PFSK-1 (cell line): ENCODE measurements at regions not wholly inside any gene's neighbourhood (a gene's known extent, or its start where the extent isn't known, plus 50 kb on each side); places are given as distances from the start of the nearest gene placed in this dataset.

Experiments
- FOXP2 ChIP-seq: optimal IDR thresholded peaks from 2 replicates; pipeline ENCODE3; 2011; ENCODE audit warnings: borderline replicate concordance, control low read depth, inconsistent platforms; ENCODE audit not compliant: insufficient read depth; ENCODE audit errors: extremely low read length, extremely low read depth
- POLR2AphosphoS5 ChIP-seq: IDR thresholded peaks from 2 replicates; pipeline ENCODE4 v1.6.1; 2012; ENCODE audit warnings: low read depth, mild to moderate bottlenecking, control low read depth, low read length, moderate library complexity
- SIN3A ChIP-seq: IDR thresholded peaks from 2 replicates; pipeline ENCODE4 v1.6.1; 2012; ENCODE audit warnings: mild to moderate bottlenecking, low read length, moderate library complexity, borderline replicate concordance; ENCODE audit not compliant: insufficient read depth
- TAF1 ChIP-seq: IDR thresholded peaks from 2 replicates; pipeline ENCODE4 v1.6.1; 2012; ENCODE audit warnings: low read length, control low read depth, borderline replicate concordance; ENCODE audit not compliant: insufficient read depth
- TF ChIP-seq, protein P1 (sequence below), 2 experiments: IDR thresholded peaks; 2 replicates each; pipeline versions ENCODE4 v1.6.1 to v1.8.0; 2011 to 2012; ENCODE audit warnings: low read depth in 2 of 2, low read length in 2 of 2, control low read depth in 1 of 2, inconsistent platforms in 1 of 2, mild to moderate bottlenecking in 1 of 2, moderate library complexity in 1 of 2; ENCODE audit not compliant: insufficient read depth in 1 of 2

DNA sequence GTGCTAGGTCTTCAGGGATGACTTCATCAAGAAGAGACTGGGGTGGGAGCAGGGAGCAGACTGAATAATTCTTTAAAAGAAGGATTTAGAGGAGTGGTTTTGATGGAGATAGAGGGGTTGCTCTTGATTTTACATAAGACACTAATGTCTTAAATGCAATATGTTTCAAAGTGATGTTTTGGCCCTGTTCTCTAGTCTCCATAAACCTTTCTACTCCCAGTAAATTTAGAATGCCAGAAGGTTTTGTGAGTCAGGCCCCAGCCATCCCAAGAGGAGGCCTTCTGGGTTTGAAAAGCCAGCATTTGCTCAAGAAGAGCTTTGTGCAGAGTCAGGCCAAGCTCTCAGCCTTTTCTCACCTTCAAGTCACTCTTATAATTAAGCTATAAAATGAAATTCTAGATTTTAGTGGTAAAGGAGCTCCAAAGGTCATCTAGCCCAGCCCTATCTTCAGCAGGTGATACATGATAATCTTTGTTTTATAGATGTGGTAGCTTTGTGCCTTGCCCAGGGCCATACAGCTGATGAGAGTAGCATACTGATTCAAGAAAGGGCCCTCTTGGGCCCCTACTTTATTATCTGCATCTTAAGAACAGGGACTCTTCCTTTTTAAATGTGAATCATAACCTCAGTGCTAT lies 122.8 kb upstream of the MTNR1B start:
- TF ChIP-seq POLR2AphosphoS5, result no peak
- TF ChIP-seq SIN3A, result no peak
- no peak for TF ChIP-seq FOXP2
- TF ChIP-seq, protein P1, sequence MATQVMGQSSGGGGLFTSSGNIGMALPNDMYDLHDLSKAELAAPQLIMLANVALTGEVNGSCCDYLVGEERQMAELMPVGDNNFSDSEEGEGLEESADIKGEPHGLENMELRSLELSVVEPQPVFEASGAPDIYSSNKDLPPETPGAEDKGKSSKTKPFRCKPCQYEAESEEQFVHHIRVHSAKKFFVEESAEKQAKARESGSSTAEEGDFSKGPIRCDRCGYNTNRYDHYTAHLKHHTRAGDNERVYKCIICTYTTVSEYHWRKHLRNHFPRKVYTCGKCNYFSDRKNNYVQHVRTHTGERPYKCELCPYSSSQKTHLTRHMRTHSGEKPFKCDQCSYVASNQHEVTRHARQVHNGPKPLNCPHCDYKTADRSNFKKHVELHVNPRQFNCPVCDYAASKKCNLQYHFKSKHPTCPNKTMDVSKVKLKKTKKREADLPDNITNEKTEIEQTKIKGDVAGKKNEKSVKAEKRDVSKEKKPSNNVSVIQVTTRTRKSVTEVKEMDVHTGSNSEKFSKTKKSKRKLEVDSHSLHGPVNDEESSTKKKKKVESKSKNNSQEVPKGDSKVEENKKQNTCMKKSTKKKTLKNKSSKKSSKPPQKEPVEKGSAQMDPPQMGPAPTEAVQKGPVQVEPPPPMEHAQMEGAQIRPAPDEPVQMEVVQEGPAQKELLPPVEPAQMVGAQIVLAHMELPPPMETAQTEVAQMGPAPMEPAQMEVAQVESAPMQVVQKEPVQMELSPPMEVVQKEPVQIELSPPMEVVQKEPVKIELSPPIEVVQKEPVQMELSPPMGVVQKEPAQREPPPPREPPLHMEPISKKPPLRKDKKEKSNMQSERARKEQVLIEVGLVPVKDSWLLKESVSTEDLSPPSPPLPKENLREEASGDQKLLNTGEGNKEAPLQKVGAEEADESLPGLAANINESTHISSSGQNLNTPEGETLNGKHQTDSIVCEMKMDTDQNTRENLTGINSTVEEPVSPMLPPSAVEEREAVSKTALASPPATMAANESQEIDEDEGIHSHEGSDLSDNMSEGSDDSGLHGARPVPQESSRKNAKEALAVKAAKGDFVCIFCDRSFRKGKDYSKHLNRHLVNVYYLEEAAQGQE (IDR thresholded peaks at IDR 0.05; ENCODE audit: insufficient read depth in 1 of 2, low read depth in 2 of 2, low read length in 2 of 2), result no peak
- TF ChIP-seq TAF1, result no peak

DNA sequence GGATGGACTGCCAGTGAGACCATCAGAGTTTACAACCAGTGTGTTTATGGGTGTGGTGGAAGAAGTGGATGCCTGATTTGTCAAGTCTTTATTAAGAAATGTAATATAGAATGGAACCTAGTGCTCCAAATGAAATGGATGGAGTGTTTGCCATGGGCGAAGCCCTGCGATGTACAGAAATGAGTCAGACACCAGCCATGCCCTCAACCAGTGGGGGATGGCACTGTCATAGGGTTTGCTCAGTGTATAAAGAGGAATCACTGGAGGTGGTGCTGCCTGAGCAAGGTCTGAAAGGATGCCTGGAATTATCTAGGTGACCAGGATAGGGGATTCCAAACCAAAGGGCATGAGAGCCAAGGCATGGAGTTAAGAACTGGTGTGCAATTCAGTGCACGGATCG lies 120.9 kb upstream of the MTNR1B start:
- TF ChIP-seq FOXP2, result no peak
- TF ChIP-seq SIN3A, result no peak

DNA sequence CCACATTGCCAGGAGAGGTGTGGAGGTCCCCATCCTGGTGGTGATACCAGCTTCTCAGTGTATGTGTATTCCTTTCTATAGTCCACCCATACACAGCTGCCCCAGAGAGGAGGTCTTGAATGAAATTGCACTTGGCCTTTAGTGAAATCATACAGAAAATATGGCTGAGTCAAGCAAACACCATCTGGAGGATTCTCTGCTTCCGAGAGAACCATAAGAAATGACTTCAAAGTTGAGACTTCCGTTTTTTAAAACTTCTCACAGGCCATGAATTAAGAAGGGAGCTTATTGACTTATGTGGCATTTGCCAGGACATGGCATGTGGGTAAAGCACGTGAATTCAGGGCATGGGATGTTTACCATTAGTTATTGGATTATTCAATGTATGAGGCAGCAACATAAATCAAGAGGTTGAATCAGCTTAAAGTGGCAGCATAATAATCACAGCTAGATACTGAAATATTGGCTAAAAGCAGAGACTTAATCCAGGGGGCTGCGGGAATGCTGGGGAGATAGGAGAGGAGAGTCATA lies 119.1 kb upstream of the MTNR1B start:
- no peak for TF ChIP-seq POLR2AphosphoS5
- TF ChIP-seq SIN3A, result no peak
- TF ChIP-seq, protein P1 (IDR thresholded peaks at IDR 0.05; ENCODE audit: insufficient read depth in 1 of 2, low read depth in 2 of 2, low read length in 2 of 2), result no peak
- TF ChIP-seq FOXP2, result no peak
- no peak for TF ChIP-seq TAF1

DNA sequence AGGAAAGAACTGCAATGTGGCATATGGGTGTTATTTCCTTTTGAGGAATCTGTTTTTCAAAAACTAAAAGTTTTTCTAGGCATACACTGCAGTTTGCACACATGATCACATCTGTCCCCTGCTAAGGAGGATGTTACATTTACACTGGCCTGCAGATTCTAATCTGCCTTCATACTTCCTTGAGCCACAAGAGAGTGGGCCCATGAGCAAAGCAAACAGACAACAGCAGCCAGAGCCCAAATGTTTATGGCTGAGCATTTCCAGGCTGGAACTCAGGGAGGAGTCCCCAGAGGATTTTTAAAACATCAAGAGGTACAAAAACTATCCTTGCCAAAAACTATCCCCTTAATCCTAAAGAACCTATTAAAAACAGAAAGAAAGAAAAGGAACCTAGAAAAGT lies 117.2 kb upstream of the MTNR1B start:
- TF ChIP-seq TAF1, result no peak
- no peak for TF ChIP-seq SIN3A
- TF ChIP-seq POLR2AphosphoS5, result no peak
- no peak for TF ChIP-seq FOXP2
- TF ChIP-seq, protein P1 (IDR thresholded peaks at IDR 0.05; ENCODE audit: insufficient read depth in 1 of 2, low read depth in 2 of 2, low read length in 2 of 2), result no peak

DNA sequence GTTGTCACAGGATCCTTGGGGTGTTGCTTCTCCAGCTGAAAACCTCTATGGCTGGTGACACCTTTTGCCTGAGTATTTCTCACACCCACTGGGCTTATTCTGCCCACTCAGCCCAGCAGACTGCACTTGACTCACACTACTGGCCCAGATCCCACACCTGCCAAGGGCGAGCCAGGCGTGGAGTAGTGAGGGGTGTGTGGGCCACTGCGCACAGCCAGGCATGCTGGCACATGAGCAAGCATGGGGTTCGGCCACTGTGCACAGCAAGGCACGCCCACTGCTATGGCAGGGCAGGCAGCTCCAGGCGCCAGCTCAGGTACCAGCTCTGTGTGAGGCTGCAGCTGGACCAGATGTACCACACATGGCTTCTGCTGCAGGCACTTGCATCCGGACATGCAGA lies 116.5 kb upstream of the MTNR1B start:
- no peak for TF ChIP-seq POLR2AphosphoS5
- TF ChIP-seq FOXP2, result no peak
- no peak for TF ChIP-seq TAF1
- TF ChIP-seq, protein P1 (IDR thresholded peaks at IDR 0.05; ENCODE audit: insufficient read depth in 1 of 2, low read depth in 2 of 2, low read length in 2 of 2), result no peak
- no peak for TF ChIP-seq SIN3A
